Upper lobe of left lung (tissue), 6 donors: ENCODE measurements at regions not wholly inside any gene's neighbourhood (a gene's known extent, or its start where the extent isn't known, plus 50 kb on each side); places are given as distances from the start of the nearest gene placed in this dataset.

Experiments used
- ATAC-seq, 2 donors: fragments of 200-7000 bp; cut with Tn5 transposase; one replicate each; pipeline ENCODE4 v1.9.1; 2022; ENCODE audit warnings: mild to moderate bottlenecking in 2 of 2, moderate library complexity in 2 of 2; ENCODE audit not compliant: low FRiP score in 2 of 2
- DNase-seq, 2 donors: peaks; one replicate each; pipeline ENCODE4 v3.0.0-alpha.2; 2019 to 2020
- H3K27ac ChIP-seq, 4 donors: fragments of 200-600 bp; sonication (generic); one replicate each; pipeline ENCODE4 v1.5.1; 2016 to 2019
- H3K27me3 ChIP-seq, 4 donors: fragments of 200-600 bp; sonication (generic); one replicate each; pipeline ENCODE4 v1.5.1; 2017 to 2019
- H3K36me3 ChIP-seq, 4 donors: fragments of 200-600 bp; sonication (generic); one replicate each; pipeline ENCODE4 v1.5.1; 2016 to 2019
- H3K4me1 ChIP-seq, 4 donors: fragments of 200-600 bp; sonication (generic); one replicate each; pipeline ENCODE4 v1.5.1; 2018 to 2019
- H3K4me3 ChIP-seq, 4 donors: fragments of 200-600 bp; sonication (generic); one replicate each; pipeline ENCODE4 v1.5.1; 2017 to 2019; ENCODE audit warnings: mild to moderate bottlenecking in 2 of 4, moderate library complexity in 1 of 4
- H3K9me3 ChIP-seq, 4 donors: fragments of 200-600 bp; sonication (generic); one replicate each; pipeline ENCODE4 v1.5.1; 2018 to 2019
- EP300 ChIP-seq, 4 donors: sonication (generic); formaldehyde crosslinking; IDR thresholded peaks; one replicate each; pipeline ENCODE4 v1.5.1; 2017; ENCODE audit warnings: antibody characterized with exemption in 4 of 4, control low read depth in 2 of 4
- POLR2A ChIP-seq, 4 donors: fragments of 450-650 bp; IDR thresholded peaks; one replicate each; pipeline ENCODE4 v1.5.1; 2016 to 2017; ENCODE audit warnings: antibody characterized with exemption in 4 of 4, mild to moderate bottlenecking in 2 of 4
- POLR2AphosphoS5 ChIP-seq, 2 donors: sonication (generic); formaldehyde crosslinking; IDR thresholded peaks; one replicate each; pipeline ENCODE4 v1.5.1; 2017; ENCODE audit warnings: antibody characterized with exemption in 2 of 2
- WGBS, 2 donors: methylation state at CpG; one replicate each; pipeline ENCODE4 v1.1.5; 2017 to 2018; 5-methylcytosine and 5-hydroxymethylcytosine counted together
- TF ChIP-seq, protein P1 (sequence below), 6 experiments: fragments of 450-650 bp in 4 of 6; fragments of 200-600 bp in 2 of 6; sonication (generic) in 2 of 6; IDR thresholded peaks; one replicate each; pipeline ENCODE4 v1.5.1; 2016 to 2019; ENCODE audit warnings: antibody characterized with exemption in 6 of 6
- donor health status: DM: no; HTN: no; CAD: no; lungs with moderate emphysema.
- donor health status: DM: no; HTN: yes; CAD: no; lungs with severe emphysema.

DNA sequence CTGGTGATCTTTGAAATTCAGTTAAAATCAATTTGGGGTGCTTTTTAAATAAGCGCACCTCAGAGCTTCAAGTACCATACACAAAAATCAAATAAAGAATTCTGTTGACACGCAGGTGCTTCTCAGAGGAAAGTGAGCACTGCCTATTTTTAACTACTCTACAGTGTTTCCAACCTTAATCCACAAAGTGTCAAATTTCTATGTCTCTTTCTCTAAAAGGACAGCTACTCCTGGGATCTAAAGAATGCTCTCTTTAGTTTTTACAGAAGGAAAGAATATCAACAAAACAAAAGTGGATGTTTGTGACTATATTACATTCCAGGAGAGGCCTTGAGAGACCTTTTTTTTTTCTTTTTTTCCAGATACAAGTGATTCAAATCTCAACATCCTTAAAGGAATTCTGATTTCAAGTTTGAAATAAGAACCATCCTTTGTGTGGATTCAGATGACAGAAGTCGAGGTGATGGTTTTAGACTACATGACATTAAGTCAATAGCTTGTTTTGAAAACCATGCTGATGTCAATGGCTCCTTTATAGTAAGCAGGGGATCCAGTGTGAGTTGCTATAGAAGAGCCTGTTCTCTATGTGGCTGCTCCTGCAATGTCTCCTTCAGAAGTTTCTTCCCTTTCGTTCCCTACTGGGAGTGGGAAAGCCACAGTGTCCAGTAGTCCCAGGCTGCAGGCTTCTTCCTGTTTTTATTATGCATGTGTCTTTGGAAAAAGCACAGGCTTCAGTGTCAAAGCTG lies 67.2 kb upstream of the DEFB112 start:
- ATAC-seq, result no peak
- no peaks in the 10 kb centered on the region for H3K9me3 ChIP-seq

DNA sequence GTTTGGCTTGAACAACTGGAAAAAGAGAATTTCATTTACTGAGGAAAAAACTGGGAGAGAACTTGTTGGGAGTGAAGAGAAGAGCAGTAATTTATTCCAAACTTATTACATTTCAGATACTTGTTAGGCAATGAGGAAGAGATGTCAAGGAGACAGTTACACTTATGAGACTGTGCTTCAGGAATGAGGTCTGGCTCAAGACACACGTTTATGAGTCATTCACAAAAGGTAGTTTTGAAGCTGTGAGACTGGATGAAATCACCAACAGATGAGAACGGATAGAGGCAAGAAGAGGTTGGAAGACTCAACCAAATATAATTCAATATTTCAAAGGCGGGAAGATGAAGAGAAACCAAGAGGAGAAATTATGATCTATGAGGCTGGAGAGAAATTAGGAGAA lies 70.6 kb upstream of the DEFB112 start:
- H3K9me3 ChIP-seq, result no peaks in the 10 kb centered on the region
- no peaks in the 10 kb centered on the region for H3K27me3 ChIP-seq
- no peaks in the 10 kb centered on the region for H3K4me1 ChIP-seq
- H3K27ac ChIP-seq, result no peak overlapping the region
- 60 to 76% methylated on average over 3 of the region's 3 CpGs for WGBS, 2 donors
- ATAC-seq, result no peak
- H3K36me3 ChIP-seq, result no peaks in the 10 kb centered on the region
- TF ChIP-seq EP300 (IDR thresholded peaks at IDR 0.05) (no peak), POLR2A (IDR thresholded peaks at IDR 0.05) (no peak), POLR2AphosphoS5 (IDR thresholded peaks at IDR 0.05) (no peak)
- TF ChIP-seq, protein P1, sequence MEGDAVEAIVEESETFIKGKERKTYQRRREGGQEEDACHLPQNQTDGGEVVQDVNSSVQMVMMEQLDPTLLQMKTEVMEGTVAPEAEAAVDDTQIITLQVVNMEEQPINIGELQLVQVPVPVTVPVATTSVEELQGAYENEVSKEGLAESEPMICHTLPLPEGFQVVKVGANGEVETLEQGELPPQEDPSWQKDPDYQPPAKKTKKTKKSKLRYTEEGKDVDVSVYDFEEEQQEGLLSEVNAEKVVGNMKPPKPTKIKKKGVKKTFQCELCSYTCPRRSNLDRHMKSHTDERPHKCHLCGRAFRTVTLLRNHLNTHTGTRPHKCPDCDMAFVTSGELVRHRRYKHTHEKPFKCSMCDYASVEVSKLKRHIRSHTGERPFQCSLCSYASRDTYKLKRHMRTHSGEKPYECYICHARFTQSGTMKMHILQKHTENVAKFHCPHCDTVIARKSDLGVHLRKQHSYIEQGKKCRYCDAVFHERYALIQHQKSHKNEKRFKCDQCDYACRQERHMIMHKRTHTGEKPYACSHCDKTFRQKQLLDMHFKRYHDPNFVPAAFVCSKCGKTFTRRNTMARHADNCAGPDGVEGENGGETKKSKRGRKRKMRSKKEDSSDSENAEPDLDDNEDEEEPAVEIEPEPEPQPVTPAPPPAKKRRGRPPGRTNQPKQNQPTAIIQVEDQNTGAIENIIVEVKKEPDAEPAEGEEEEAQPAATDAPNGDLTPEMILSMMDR (IDR thresholded peaks at IDR 0.05), result no peak
- no peak overlapping the region for H3K4me3 ChIP-seq
- DNase-seq, result no peak

More for the DNA sequence above, 67.2 kb upstream of the DEFB112 start:
- Histone ChIP-seq H3K36me3 (no peaks in the 10 kb centered on the region), H3K27me3 (no peaks in the 10 kb centered on the region), H3K27ac (no peak overlapping the region), H3K4me3 (no peak overlapping the region), H3K4me1 (no peaks in the 10 kb centered on the region)
- TF ChIP-seq, protein P1 (IDR thresholded peaks at IDR 0.05), result no peak
- TF ChIP-seq POLR2A (IDR thresholded peaks at IDR 0.05) (no peak), EP300 (IDR thresholded peaks at IDR 0.05) (no peak), POLR2AphosphoS5 (IDR thresholded peaks at IDR 0.05) (no peak)
- DNase-seq, result no peak
- 52 to 60% methylated on average over 4 of the region's 4 CpGs for WGBS, 2 donors

DNA sequence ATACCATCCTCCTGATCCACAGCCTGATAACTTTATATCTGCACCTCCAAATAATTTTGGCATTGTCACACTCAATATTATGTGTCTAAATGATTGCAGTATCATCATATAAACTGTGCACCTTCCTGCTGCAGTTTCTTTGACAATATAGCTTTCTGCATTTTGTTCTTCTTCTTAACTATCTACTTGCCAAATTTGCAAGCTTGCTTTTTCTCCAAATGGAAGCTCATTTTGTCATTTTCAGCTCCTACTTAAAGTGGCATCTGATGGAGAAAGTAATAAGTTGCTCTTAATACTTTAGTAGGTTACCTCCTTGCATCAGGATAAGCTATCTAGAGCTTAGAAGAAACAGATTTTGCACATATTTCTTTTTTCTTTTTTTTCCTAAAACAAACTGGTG lies 74.0 kb upstream of the DEFB112 start:
- TF ChIP-seq EP300 (IDR thresholded peaks at IDR 0.05) (no peak), POLR2A (IDR thresholded peaks at IDR 0.05) (no peak), POLR2AphosphoS5 (IDR thresholded peaks at IDR 0.05) (no peak)
- TF ChIP-seq, protein P1 (IDR thresholded peaks at IDR 0.05), result no peak
- no peaks in the 10 kb centered on the region for H3K9me3 ChIP-seq
- H3K4me3 ChIP-seq, result no peak overlapping the region
- DNase-seq (no peak), ATAC-seq (no peak)
- no peaks in the 10 kb centered on the region for H3K36me3 ChIP-seq
- H3K4me1 ChIP-seq, result no peaks in the 10 kb centered on the region
- no peaks in the 10 kb centered on the region for H3K27me3 ChIP-seq
- no peak overlapping the region for H3K27ac ChIP-seq

DNA sequence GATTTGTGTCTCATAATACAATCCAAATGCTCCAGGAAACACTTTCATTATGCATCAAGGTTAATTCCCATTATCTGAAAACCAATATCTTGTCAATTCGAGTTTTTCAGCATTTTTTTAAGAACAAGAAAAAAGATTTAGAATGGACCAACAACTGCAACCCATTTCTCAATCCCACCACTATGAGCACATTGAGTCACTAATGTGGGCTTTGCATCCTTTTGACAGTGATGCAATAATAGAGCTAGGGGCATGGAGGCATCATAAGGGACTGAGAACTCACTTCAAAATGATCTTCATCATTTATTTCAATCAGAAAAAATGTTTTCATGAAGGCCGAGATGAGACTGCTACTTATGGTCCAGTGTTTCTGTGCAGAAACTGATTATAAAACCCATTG lies 74.8 kb upstream of the DEFB112 start:
- Histone ChIP-seq H3K9me3 (no peaks in the 10 kb centered on the region), H3K27ac (no peak overlapping the region), H3K4me1 (no peaks in the 10 kb centered on the region), H3K27me3 (no peaks in the 10 kb centered on the region), H3K36me3 (no peaks in the 10 kb centered on the region), H3K4me3 (no peak overlapping the region)
- WGBS, 2 donors, result 63 to 69% methylated on average over 2 of the region's 2 CpGs
- no peak for ATAC-seq
- TF ChIP-seq EP300 (IDR thresholded peaks at IDR 0.05) (no peak), POLR2AphosphoS5 (IDR thresholded peaks at IDR 0.05) (no peak)
- DNase-seq, result no peak

DNA sequence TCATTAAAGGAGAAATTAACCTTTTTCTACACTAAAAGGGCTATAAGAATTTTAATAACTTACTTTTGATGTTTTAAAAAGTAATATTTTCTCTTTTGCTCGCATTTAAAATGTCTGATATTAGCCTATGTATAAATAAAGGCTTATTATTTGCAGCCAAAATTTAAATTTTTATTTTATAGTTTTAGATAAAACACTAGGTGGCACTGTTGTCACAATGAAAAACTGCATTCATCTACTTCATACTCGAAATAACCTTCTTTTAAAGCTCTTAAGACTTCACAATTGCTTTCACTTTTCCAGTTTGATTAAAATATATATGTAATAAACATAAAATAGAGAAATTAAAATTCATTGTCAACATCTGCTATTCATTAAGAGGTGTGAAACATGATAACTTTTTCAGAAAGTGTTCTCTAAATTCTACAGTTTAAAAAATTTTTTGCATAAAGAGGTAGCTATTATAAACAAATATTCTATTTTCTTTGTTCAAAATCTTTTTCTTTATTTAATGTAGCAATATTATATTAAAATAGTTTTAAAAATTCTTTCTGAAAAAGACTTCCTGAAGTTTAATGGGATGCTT lies 78.8 kb upstream of the DEFB112 start:
- no peak for DNase-seq
- no peaks in the 10 kb centered on the region for H3K9me3 ChIP-seq
- no peak for ATAC-seq

More for the DNA sequence above, 78.8 kb upstream of the DEFB112 start:
- H3K4me1 ChIP-seq, result no peaks in the 10 kb centered on the region
- no peak overlapping the region for H3K4me3 ChIP-seq
- no peaks in the 10 kb centered on the region for H3K36me3 ChIP-seq
- WGBS, 2 donors, result 0 to 1% methylated on average over 2 of the region's 2 CpGs
- no peak overlapping the region for H3K27ac ChIP-seq
- H3K27me3 ChIP-seq, result no peaks in the 10 kb centered on the region
- TF ChIP-seq EP300 (IDR thresholded peaks at IDR 0.05), result no peak
- TF ChIP-seq, protein P1 (IDR thresholded peaks at IDR 0.05), result peak in 4 of 6 experiments; percentile 9 to 25 (median 17)
- TF ChIP-seq POLR2AphosphoS5 (IDR thresholded peaks at IDR 0.05), result no peak
